ENCODE measurements at regions not wholly inside any gene's neighbourhood (a gene's known extent, or its start where the extent isn't known, plus 50 kb on each side); places are given as distances from the start of the nearest gene placed in this dataset.

- intact Hi-C loops (cut with DNase I), result no loop called here
- DNase-seq, result no peak
These were observed 74.7 kb upstream of the GAP43 start for GRCh38 chr3:115548611-115549010.

- intact Hi-C loops (cut with DNase I), result no loop called here
- DNase-seq, result no peak
These were observed 74.2 kb upstream of the GAP43 start for GRCh38 chr3:115549071-115549470.

- DNase-seq, result no peak
- intact Hi-C loops (cut with DNase I), result no loop called here
These were observed 73.0 kb upstream of the GAP43 start for GRCh38 chr3:115550285-115550761.

GRCh38 chr3:115551016-115551415, 72.3 kb upstream of the GAP43 start:
- intact Hi-C loops (cut with DNase I), result no loop called here
- no peak for DNase-seq

- intact Hi-C loops (cut with DNase I), result no loop called here
- DNase-seq, result no peak
These were observed 71.3 kb upstream of the GAP43 start for GRCh38 chr3:115552007-115552406.

GRCh38 chr3:115553796-115554486, 69.4 kb upstream of the GAP43 start:
- DNase-seq, result no peak
- intact Hi-C loops (cut with DNase I), result no loop called here

GRCh38 chr3:115554487-115554807, 68.9 kb upstream of the GAP43 start:
- DNase-seq, result no peak
- intact Hi-C loops (cut with DNase I), result no loop called here

- DNase-seq, result no peak
- intact Hi-C loops (cut with DNase I), result no loop called here
These were observed 60.6 kb upstream of the GAP43 start for GRCh38 chr3:115562636-115563267.

- no peak for DNase-seq
- intact Hi-C loops (cut with DNase I), result no loop called here
These were observed 59.3 kb upstream of the GAP43 start for GRCh38 chr3:115563984-115564383.

GRCh38 chr3:115571413-115571812, 51.9 kb upstream of the GAP43 start:
- no peak for DNase-seq
- intact Hi-C loops (cut with DNase I), result no loop called here
